ENCODE measurements at regions not wholly inside any gene's neighbourhood (a gene's known extent, or its start where the extent isn't known, plus 50 kb on each side); places are given as distances from the start of the nearest gene placed in this dataset.

DNA sequence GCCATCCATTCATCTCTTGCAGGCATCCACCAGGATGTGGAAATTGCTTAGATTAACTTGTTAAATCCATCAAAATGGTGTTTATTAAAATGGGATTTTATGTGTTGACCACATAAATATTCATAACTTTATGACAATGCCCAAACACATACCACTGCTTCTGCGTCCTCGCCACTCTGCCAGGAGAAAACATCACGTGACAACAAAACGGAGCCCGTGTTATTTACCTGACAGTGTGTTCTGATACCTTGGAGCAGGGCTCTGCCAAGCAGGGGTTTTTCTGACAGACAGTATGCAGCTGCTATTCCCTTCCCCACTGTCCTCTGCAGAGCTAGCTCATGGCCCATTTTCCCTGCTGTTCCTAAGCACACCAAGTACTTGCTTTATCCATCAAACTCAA is 279.5 kb upstream of the CHD6 start:
- TF ChIP-seq ZFX (IDR thresholded peaks at IDR 0.05) = no peak
- TF ChIP-seq, protein P1, sequence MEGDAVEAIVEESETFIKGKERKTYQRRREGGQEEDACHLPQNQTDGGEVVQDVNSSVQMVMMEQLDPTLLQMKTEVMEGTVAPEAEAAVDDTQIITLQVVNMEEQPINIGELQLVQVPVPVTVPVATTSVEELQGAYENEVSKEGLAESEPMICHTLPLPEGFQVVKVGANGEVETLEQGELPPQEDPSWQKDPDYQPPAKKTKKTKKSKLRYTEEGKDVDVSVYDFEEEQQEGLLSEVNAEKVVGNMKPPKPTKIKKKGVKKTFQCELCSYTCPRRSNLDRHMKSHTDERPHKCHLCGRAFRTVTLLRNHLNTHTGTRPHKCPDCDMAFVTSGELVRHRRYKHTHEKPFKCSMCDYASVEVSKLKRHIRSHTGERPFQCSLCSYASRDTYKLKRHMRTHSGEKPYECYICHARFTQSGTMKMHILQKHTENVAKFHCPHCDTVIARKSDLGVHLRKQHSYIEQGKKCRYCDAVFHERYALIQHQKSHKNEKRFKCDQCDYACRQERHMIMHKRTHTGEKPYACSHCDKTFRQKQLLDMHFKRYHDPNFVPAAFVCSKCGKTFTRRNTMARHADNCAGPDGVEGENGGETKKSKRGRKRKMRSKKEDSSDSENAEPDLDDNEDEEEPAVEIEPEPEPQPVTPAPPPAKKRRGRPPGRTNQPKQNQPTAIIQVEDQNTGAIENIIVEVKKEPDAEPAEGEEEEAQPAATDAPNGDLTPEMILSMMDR (conservative IDR thresholded peaks at IDR 0.05) = no peak

Data from C4-2B (cell line).